T-helper 1 cell treated with Interleukin-12 subunit alpha and Interleukin-12 subunit beta and Interleukin-4 antibody, amounts not matched to agents 30 μg/mL and 1 μg/mL, for 36 hours (primary cell): ENCODE measurements at regions not wholly inside any gene's neighbourhood (a gene's known extent, or its start where the extent isn't known, plus 50 kb on each side); places are given as distances from the start of the nearest gene placed in this dataset.

Source experiments
- H3K27ac Mint-ChIP-seq: one replicate; pipeline ENCODE4 v1.8.0; 2021; ENCODE audit warnings: mild to moderate bottlenecking, mixed read lengths
- H3K27me3 Mint-ChIP-seq: one replicate; pipeline ENCODE4 v1.8.0; 2021; ENCODE audit warnings: low read depth, mixed read lengths
- H3K36me3 Mint-ChIP-seq: one replicate; pipeline ENCODE4 v1.8.0; 2021; ENCODE audit warnings: low read depth, mixed read lengths
- H3K4me1 Mint-ChIP-seq: one replicate; pipeline ENCODE4 v1.8.0; 2021; ENCODE audit warnings: low read depth, mixed read lengths
- H3K4me3 Mint-ChIP-seq: one replicate; pipeline ENCODE4 v1.8.0; 2021; ENCODE audit warnings: mild to moderate bottlenecking, moderate library complexity, mixed read lengths
- H3K9me3 Mint-ChIP-seq: one replicate; pipeline ENCODE4 v1.8.0; 2021; ENCODE audit warnings: mixed read lengths

GRCh38 chr5:97751540-97751939 lies 568.5 kb upstream of the RIOK2 start:
- Mint-ChIP-seq H3K27ac (no peak overlapping the region), H3K4me3 (no peak overlapping the region), H3K36me3 (no peaks in the 10 kb centered on the region), H3K9me3 (no peaks in the 10 kb centered on the region), H3K4me1 (no peaks in the 10 kb centered on the region), H3K27me3 (no peaks in the 10 kb centered on the region)

GRCh38 chr5:97752871-97753270 lies 569.8 kb upstream of the RIOK2 start:
- no peaks in the 10 kb centered on the region for H3K9me3 Mint-ChIP-seq
- no peaks in the 10 kb centered on the region for H3K27me3 Mint-ChIP-seq
- H3K27ac Mint-ChIP-seq = no peak overlapping the region
- H3K4me3 Mint-ChIP-seq = no peak overlapping the region
- H3K4me1 Mint-ChIP-seq = no peaks in the 10 kb centered on the region
- H3K36me3 Mint-ChIP-seq = no peaks in the 10 kb centered on the region

DNA sequence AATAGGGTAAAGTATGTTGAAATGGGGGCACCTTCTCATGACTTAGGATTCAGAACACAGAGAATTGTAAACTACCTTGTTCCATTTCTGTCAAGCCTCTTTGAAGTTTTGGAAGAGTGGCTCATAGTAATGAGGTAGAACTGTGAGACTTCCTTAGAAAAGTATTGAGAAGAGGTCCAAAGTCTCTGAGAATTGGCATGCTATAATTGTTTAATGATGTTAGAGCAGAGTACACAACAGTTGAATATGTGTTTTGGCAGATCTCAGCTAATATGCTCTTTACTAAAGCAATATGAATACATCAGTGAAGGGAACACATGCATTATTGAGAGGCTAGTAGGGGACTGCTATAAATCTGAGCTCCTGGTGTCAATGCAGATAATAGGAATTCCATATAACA lies 579.4 kb upstream of the RIOK2 start:
- H3K27ac Mint-ChIP-seq = no peak overlapping the region
- no peaks in the 10 kb centered on the region for H3K36me3 Mint-ChIP-seq
- H3K4me1 Mint-ChIP-seq = no peaks in the 10 kb centered on the region
- H3K9me3 Mint-ChIP-seq = no peaks in the 10 kb centered on the region
- H3K4me3 Mint-ChIP-seq = no peak overlapping the region
- no peaks in the 10 kb centered on the region for H3K27me3 Mint-ChIP-seq

- H3K9me3 Mint-ChIP-seq = peaks cover 6% of the 10 kb centered on the region
- H3K36me3 Mint-ChIP-seq = no peaks in the 10 kb centered on the region
- no peak overlapping the region for H3K4me3 Mint-ChIP-seq
- no peaks in the 10 kb centered on the region for H3K27me3 Mint-ChIP-seq
- no peak overlapping the region for H3K27ac Mint-ChIP-seq
- no peaks in the 10 kb centered on the region for H3K4me1 Mint-ChIP-seq
Observed at GRCh38 chr5:97764700-97765099, 581.7 kb upstream of the RIOK2 start.

- no peaks in the 10 kb centered on the region for H3K36me3 Mint-ChIP-seq
- no peak overlapping the region for H3K4me3 Mint-ChIP-seq
- peaks cover 3% of the 10 kb centered on the region for H3K9me3 Mint-ChIP-seq
- H3K27me3 Mint-ChIP-seq = no peaks in the 10 kb centered on the region
- no peaks in the 10 kb centered on the region for H3K4me1 Mint-ChIP-seq
- no peak overlapping the region for H3K27ac Mint-ChIP-seq
Observed at GRCh38 chr5:97778451-97778850, 595.4 kb upstream of the RIOK2 start.

DNA sequence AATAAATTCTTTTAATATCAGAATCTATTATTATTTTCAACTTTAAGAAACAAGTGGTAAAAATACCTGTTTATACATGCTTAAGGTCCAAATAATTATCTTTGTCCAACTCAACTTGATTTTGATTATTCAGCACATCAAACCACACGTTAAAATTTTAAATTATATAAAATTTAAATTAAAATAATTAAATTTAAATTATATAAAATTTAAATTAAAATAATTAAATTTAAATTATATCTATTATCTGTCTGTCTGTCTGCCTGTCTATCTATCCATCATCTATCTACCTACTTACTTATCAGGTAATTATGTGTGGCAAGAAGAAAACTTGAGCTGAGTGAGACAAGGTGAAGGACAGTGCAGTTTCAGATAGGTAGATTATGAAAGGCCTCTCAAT lies 605.3 kb upstream of the RIOK2 start:
- H3K4me1 Mint-ChIP-seq = no peaks in the 10 kb centered on the region
- H3K9me3 Mint-ChIP-seq = peaks cover 4% of the 10 kb centered on the region
- H3K36me3 Mint-ChIP-seq = no peaks in the 10 kb centered on the region

DNA sequence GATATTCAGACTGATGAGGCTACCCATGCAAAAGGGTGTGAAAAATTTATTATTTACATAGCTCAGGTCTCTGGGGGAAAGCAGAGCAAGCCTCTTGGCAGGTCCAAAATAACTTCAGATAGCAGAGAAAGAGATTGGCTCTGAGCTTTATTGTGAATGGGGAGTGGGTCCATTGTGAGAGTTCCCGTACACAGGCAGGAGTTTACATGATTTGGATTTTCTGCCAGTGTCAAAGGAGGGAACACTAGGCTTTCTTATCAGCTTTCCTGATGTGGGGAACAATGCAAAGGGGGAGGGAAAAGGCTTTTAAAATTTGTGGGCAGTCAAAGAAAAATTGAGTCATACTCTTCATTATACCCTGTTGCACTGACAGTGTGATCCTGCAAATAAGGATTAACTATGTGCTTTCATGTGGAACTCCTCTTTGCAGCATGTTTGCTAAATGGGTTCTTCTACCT lies 615.0 kb upstream of the RIOK2 start:
- Mint-ChIP-seq H3K27me3 (no peaks in the 10 kb centered on the region), H3K4me3 (no peak overlapping the region), H3K36me3 (no peaks in the 10 kb centered on the region), H3K9me3 (peaks cover 4% of the 10 kb centered on the region), H3K27ac (no peak overlapping the region), H3K4me1 (no peaks in the 10 kb centered on the region)

More for the DNA sequence above, 605.3 kb upstream of the RIOK2 start:
- H3K4me3 Mint-ChIP-seq = no peak overlapping the region
- no peak overlapping the region for H3K27ac Mint-ChIP-seq
- no peaks in the 10 kb centered on the region for H3K27me3 Mint-ChIP-seq

DNA sequence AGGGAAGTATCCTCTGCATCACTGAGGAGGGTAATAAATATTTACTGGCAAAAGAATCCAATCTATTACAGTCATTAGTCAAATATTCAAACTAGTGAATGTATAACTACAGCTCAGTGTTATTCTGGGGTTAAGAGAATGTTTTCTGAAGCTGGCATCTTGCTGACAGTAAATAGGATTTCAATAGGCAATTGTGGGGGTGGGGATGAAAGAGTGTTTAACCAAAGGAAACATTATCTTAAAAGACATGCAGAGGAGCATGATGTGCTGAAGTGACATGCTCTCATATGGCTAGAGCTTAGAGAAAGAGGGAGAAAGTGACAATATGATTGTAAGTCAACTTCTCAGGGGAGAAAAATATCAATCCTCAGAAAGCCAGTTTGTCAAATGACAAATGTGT lies 618.4 kb upstream of the RIOK2 start:
- Mint-ChIP-seq H3K27ac (no peak overlapping the region), H3K9me3 (peaks cover 11% of the 10 kb centered on the region), H3K4me1 (no peaks in the 10 kb centered on the region), H3K4me3 (no peak overlapping the region), H3K27me3 (no peaks in the 10 kb centered on the region), H3K36me3 (no peaks in the 10 kb centered on the region)

DNA sequence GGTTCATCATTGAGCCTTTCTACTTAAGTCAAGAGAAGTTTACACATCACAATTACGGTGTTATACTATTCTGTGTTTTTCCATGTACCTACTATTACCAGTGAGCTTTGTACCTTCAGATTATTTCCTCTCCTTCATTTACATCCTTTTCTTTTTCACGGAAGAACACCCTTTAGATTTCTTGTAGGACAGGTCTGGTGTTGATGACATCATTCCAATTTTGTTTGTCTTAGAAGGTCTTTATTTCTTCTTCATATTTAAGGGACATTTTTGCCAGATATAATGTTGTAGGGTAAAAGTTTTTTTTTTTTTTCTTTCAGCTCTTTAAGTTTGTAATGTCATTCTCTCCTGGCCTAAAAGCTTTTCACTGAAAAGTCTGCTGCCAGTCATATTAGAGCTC lies 637.1 kb upstream of the RIOK2 start:
- Mint-ChIP-seq H3K4me1 (no peaks in the 10 kb centered on the region), H3K36me3 (no peaks in the 10 kb centered on the region), H3K27me3 (no peaks in the 10 kb centered on the region), H3K4me3 (no peak overlapping the region), H3K27ac (no peak overlapping the region), H3K9me3 (peaks cover 5% of the 10 kb centered on the region)

- Mint-ChIP-seq H3K4me3 (no peak overlapping the region), H3K27ac (no peak overlapping the region), H3K27me3 (no peaks in the 10 kb centered on the region), H3K9me3 (no peaks in the 10 kb centered on the region), H3K4me1 (no peaks in the 10 kb centered on the region), H3K36me3 (no peaks in the 10 kb centered on the region)
Observed at GRCh38 chr5:97832645-97833296, 649.7 kb upstream of the RIOK2 start.

GRCh38 chr5:97834561-97834960 lies 651.5 kb upstream of the RIOK2 start:
- Mint-ChIP-seq H3K4me3 (no peak overlapping the region), H3K4me1 (peaks cover 4% of the 10 kb centered on the region), H3K36me3 (no peaks in the 10 kb centered on the region), H3K27ac (no peak overlapping the region), H3K9me3 (no peaks in the 10 kb centered on the region), H3K27me3 (no peaks in the 10 kb centered on the region)

- Mint-ChIP-seq H3K36me3 (no peaks in the 10 kb centered on the region), H3K4me3 (no peak overlapping the region), H3K27me3 (no peaks in the 10 kb centered on the region), H3K4me1 (peaks cover 4% of the 10 kb centered on the region), H3K27ac (no peak overlapping the region), H3K9me3 (no peaks in the 10 kb centered on the region)
Observed at GRCh38 chr5:97835112-97835511, 652.1 kb upstream of the RIOK2 start.

- no peak overlapping the region for H3K27ac Mint-ChIP-seq
- peaks cover 4% of the 10 kb centered on the region for H3K4me1 Mint-ChIP-seq
- H3K9me3 Mint-ChIP-seq = no peaks in the 10 kb centered on the region
Observed at GRCh38 chr5:97836816-97837215, 653.8 kb upstream of the RIOK2 start.

DNA sequence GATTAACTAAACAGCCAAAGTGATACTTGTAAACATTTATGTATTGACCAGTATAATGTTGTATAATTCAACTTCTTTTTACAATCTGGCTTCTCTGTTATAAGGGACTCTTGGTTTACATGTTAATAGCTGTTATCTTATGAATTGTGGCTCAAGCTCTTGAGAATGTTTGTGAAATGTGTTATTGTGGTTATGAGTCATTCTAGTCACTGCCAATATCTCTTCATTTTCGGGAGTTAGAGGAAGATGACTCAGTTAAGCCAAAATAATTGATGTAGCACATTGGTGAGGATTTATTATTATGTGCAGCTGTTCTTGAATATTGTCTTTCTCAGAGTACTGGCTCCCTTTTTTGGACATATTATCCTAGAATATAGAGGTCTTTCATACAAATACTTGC lies 655.2 kb upstream of the RIOK2 start:
- Mint-ChIP-seq H3K9me3 (no peaks in the 10 kb centered on the region), H3K4me3 (no peak overlapping the region), H3K36me3 (no peaks in the 10 kb centered on the region), H3K4me1 (peaks cover 4% of the 10 kb centered on the region), H3K27ac (no peak overlapping the region), H3K27me3 (no peaks in the 10 kb centered on the region)

More at GRCh38 chr5:97836816-97837215, 653.8 kb upstream of the RIOK2 start:
- H3K36me3 Mint-ChIP-seq = no peaks in the 10 kb centered on the region
- no peaks in the 10 kb centered on the region for H3K27me3 Mint-ChIP-seq
- H3K4me3 Mint-ChIP-seq = no peak overlapping the region

GRCh38 chr5:97839341-97840086 lies 656.5 kb upstream of the RIOK2 start:
- H3K4me1 Mint-ChIP-seq = peaks cover 4% of the 10 kb centered on the region
- no peak overlapping the region for H3K27ac Mint-ChIP-seq
- H3K36me3 Mint-ChIP-seq = no peaks in the 10 kb centered on the region
- H3K9me3 Mint-ChIP-seq = no peaks in the 10 kb centered on the region
- no peak overlapping the region for H3K4me3 Mint-ChIP-seq
- H3K27me3 Mint-ChIP-seq = no peaks in the 10 kb centered on the region
